IMR-90 (cell line): ENCODE measurements at regions not wholly inside any gene's neighbourhood (a gene's known extent, or its start where the extent isn't known, plus 50 kb on each side); places are given as distances from the start of the nearest gene placed in this dataset.
A peak's percentile ranks its signal among the peaks of the same experiment; 100 is the strongest.

Experiments
- ATAC-seq: fragments of 200-7000 bp; cut with Tn5 transposase; 2 replicates; pipeline ENCODE4 v1.9.1; 2020; ENCODE audit warnings: low read depth, mild to moderate bottlenecking, moderate library complexity
- BruUV-seq: library from RNA; stranded (reverse); fragments of 400-500 nt; replicated peaks from 2 replicates; lab custom pipeline; 2021; lab: Mats Ljungman, UMichigan
- CTCF ChIA-PET: fragments of 300-600 bp; formaldehyde crosslinking; extraction: SDS; loops from one replicate; lab custom pipeline; 2021; ENCODE audit warnings: antibody characterized with exemption; lab: Yijun Ruan, JAX
- POLR2A ChIA-PET: fragments of 300-600 bp; sonication (Branson Sonifier 250); formaldehyde crosslinking; loops from one replicate; lab custom pipeline; 2022; ENCODE audit warnings: antibody characterized with exemption; ENCODE audit not compliant: unreplicated experiment; lab: Charles Lee
- DNase-seq: peaks from one replicate; pipeline ENCODE4 v3.0.0; 2013
- H2AFZ ChIP-seq: replicated peaks from 2 replicates; pipeline ENCODE3; 2013; ENCODE audit warnings: low read length, mild to moderate bottlenecking; ENCODE audit not compliant: poor library complexity
- H2AK5ac ChIP-seq: 2 replicates; pipeline ENCODE4 v1.6.1; 2013; ENCODE audit warnings: low read depth, low read length, inconsistent platforms
- H2AK9ac ChIP-seq: replicated peaks from 2 replicates; pipeline ENCODE3; 2013; ENCODE audit warnings: mild to moderate bottlenecking, low read depth, low read length, moderate library complexity; ENCODE audit not compliant: poor library complexity
- H2BK120ac ChIP-seq: 2 replicates; pipeline ENCODE4 v1.6.1; 2013; ENCODE audit warnings: low read depth, low read length, inconsistent platforms
- H2BK15ac ChIP-seq: 3 replicates; pipeline ENCODE4 v1.6.1; 2013; ENCODE audit warnings: low read depth, low read length, inconsistent platforms
- H2BK20ac ChIP-seq: 2 replicates; pipeline ENCODE4 v1.6.1; 2013; ENCODE audit warnings: low read depth, mild to moderate bottlenecking, inconsistent platforms, low read length, moderate library complexity
- H2BK5ac ChIP-seq: 2 replicates; pipeline ENCODE4 v1.6.1; 2013; ENCODE audit warnings: mild to moderate bottlenecking, low read depth, low read length, inconsistent platforms; ENCODE audit not compliant: poor library complexity, severe bottlenecking
- H3K14ac ChIP-seq: replicated peaks from 2 replicates; pipeline ENCODE4 v1.6.1; 2013; ENCODE audit warnings: low read depth, low read length, inconsistent platforms
- H3K18ac ChIP-seq: 2 replicates; pipeline ENCODE4 v1.6.1; 2013; ENCODE audit warnings: low read depth, low read length, control low read depth
- H3K23ac ChIP-seq: 2 replicates; pipeline ENCODE4 v1.6.1; 2013; ENCODE audit warnings: low read depth, low read length, inconsistent platforms
- H3K27ac ChIP-seq: 2 replicates; pipeline ENCODE4 v1.5.1; 2013; ENCODE audit warnings: mild to moderate bottlenecking, control low read depth, low read length; ENCODE audit not compliant: insufficient read depth
- H3K27me3 ChIP-seq: 2 replicates; pipeline ENCODE4 v1.6.1; 2013; ENCODE audit warnings: low read length; ENCODE audit not compliant: control insufficient read depth, insufficient read depth
- H3K36me3 ChIP-seq: 2 replicates; pipeline ENCODE4 v1.6.1; 2013; ENCODE audit warnings: low read length, mixed read lengths; ENCODE audit not compliant: control insufficient read depth, insufficient read depth
- H3K4ac ChIP-seq: 2 replicates; pipeline ENCODE4 v1.6.1; 2013; ENCODE audit warnings: low read depth, low read length, inconsistent platforms
- H3K4me1 ChIP-seq: 2 replicates; pipeline ENCODE4 v1.6.1; 2013; ENCODE audit warnings: low read length, mixed read lengths; ENCODE audit not compliant: control insufficient read depth, insufficient read depth
- H3K4me2 ChIP-seq: 2 replicates; pipeline ENCODE4 v1.6.1; 2013; ENCODE audit warnings: low read depth, mild to moderate bottlenecking, control low read depth, low read length, moderate library complexity
- H3K4me3 ChIP-seq: 2 replicates; pipeline ENCODE4 v1.5.1; 2013; ENCODE audit warnings: low read depth, mild to moderate bottlenecking, control low read depth, low read length, moderate library complexity; ENCODE audit not compliant: insufficient read depth
- H3K56ac ChIP-seq: 2 replicates; pipeline ENCODE4 v1.6.1; 2013; ENCODE audit warnings: low read length, inconsistent platforms; ENCODE audit not compliant: insufficient read depth; ENCODE audit errors: extremely low read depth
- H3K79me1 ChIP-seq, 2 experiments: 2 replicates each; pipeline ENCODE4 v1.6.1; 2013; ENCODE audit warnings: low read length in 2 of 2, inconsistent platforms in 1 of 2, low read depth in 1 of 2
- H3K9ac ChIP-seq: 2 replicates; pipeline ENCODE4 v1.6.1; 2013; ENCODE audit warnings: low read depth, low read length, control low read depth
- H3K9me1 ChIP-seq: 2 replicates; pipeline ENCODE4 v1.6.1; 2013; ENCODE audit warnings: low read length, inconsistent platforms; ENCODE audit not compliant: insufficient read depth
- H3K9me3 ChIP-seq: 2 replicates; pipeline ENCODE4 v1.6.1; 2013; ENCODE audit warnings: low read length; ENCODE audit not compliant: control insufficient read depth, insufficient read depth
- H4K20me1 ChIP-seq: 2 replicates; pipeline ENCODE4 v1.6.1; 2013; ENCODE audit warnings: low read length, inconsistent platforms; ENCODE audit not compliant: insufficient read depth
- H4K5ac ChIP-seq: 2 replicates; pipeline ENCODE4 v1.6.1; 2013; ENCODE audit warnings: mild to moderate bottlenecking, low read depth, low read length, control low read depth
- H4K8ac ChIP-seq, 2 experiments: 2 replicates each; pipeline ENCODE4 v1.6.1; 2013; ENCODE audit warnings: low read depth in 2 of 2, low read length in 2 of 2, control low read depth in 1 of 2, inconsistent platforms in 1 of 2
- H4K91ac ChIP-seq: 2 replicates; pipeline ENCODE4 v1.6.1; 2013; ENCODE audit warnings: low read depth, low read length, inconsistent platforms; ENCODE audit not compliant: insufficient read depth
- CEBPB ChIP-seq: IDR thresholded peaks from 2 replicates; pipeline ENCODE4 v1.6.1; 2012; ENCODE audit warnings: low read depth, low read length, improper control_type of control experiment
- CHD1 ChIP-seq: IDR thresholded peaks from 2 replicates; pipeline ENCODE4 v1.6.1; 2012; ENCODE audit warnings: low read depth, low read length, improper control_type of control experiment
- FOS ChIP-seq: fragments of 150-350 bp; IDR thresholded peaks from 2 replicates; pipeline ENCODE4 v1.6.1; 2016; ENCODE audit warnings: low read depth, low read length
- MAFK ChIP-seq: IDR thresholded peaks from 2 replicates; pipeline ENCODE4 v1.6.1; 2012; ENCODE audit warnings: low read depth, low read length, improper control_type of control experiment
- MAZ ChIP-seq: IDR thresholded peaks from 2 replicates; pipeline ENCODE4 v1.6.1; 2012; ENCODE audit warnings: low read depth, mild to moderate bottlenecking, low read length, improper control_type of control experiment, moderate library complexity, borderline replicate concordance
- MXI1 ChIP-seq: IDR thresholded peaks from 2 replicates; pipeline ENCODE4 v1.6.1; 2012; ENCODE audit warnings: low read depth, mild to moderate bottlenecking, low read length, moderate library complexity, borderline replicate concordance
- NFE2L2 ChIP-seq: fragments of 150-350 bp; IDR thresholded peaks from 2 replicates; pipeline ENCODE4 v1.6.1; 2016; ENCODE audit warnings: low read depth, mild to moderate bottlenecking, low read length
- POLR2A ChIP-seq: IDR thresholded peaks from 2 replicates; pipeline ENCODE4 v1.6.1; 2012; ENCODE audit warnings: mild to moderate bottlenecking, low read depth, low read length
- RAD21 ChIP-seq: IDR thresholded peaks from 2 replicates; pipeline ENCODE4 v1.6.1; 2012; ENCODE audit warnings: low read length, improper control_type of control experiment
- RCOR1 ChIP-seq: IDR thresholded peaks from 2 replicates; pipeline ENCODE4 v1.6.1; 2012; ENCODE audit warnings: mild to moderate bottlenecking, low read length, improper control_type of control experiment; ENCODE audit not compliant: insufficient replicate concordance
- RFX5 ChIP-seq: IDR thresholded peaks from 2 replicates; pipeline ENCODE4 v1.8.0; 2012; ENCODE audit warnings: low read depth, mild to moderate bottlenecking, low read length, moderate library complexity
- WGBS, 2 experiments: methylation state at CpG; one replicate each; pipeline versions ENCODE4 v1.1.5 to v1.1.7; 2013; ENCODE audit warnings: missing lambda C conversion rate in 2 of 2; ENCODE audit not compliant: insufficient read length in 1 of 2; ENCODE audit errors: extremely low coverage in 2 of 2; 5-methylcytosine and 5-hydroxymethylcytosine counted together
- dilution Hi-C: fragments of 300-500 bp; cut with HindIII; formaldehyde crosslinking; loops from one replicate; pipeline ENCODE4 v1.14.3; 2018; ENCODE audit warnings: low sequenced_read_pairs; ENCODE audit not compliant: unreplicated experiment
- in situ Hi-C: fragments of 300-500 bp; cut with MboI; formaldehyde crosslinking; loops from 3 replicates; pipeline ENCODE4 v1.14.3; 2019; ENCODE audit warnings: low sequenced_read_pairs, inconsistent platforms, mixed read lengths
- intact Hi-C: fragments of 100-400 bp; cut with micrococcal nuclease; formaldehyde crosslinking; loops from 2 replicates; pipeline ENCODE4 v1.10.0; 2022
- TF ChIP-seq, protein P1 (sequence below): fragments of 150-350 bp; IDR thresholded peaks from 2 replicates; pipeline ENCODE4 v1.6.1; 2017; ENCODE audit warnings: mild to moderate bottlenecking, antibody characterized with exemption, low read length, low read depth

DNA sequence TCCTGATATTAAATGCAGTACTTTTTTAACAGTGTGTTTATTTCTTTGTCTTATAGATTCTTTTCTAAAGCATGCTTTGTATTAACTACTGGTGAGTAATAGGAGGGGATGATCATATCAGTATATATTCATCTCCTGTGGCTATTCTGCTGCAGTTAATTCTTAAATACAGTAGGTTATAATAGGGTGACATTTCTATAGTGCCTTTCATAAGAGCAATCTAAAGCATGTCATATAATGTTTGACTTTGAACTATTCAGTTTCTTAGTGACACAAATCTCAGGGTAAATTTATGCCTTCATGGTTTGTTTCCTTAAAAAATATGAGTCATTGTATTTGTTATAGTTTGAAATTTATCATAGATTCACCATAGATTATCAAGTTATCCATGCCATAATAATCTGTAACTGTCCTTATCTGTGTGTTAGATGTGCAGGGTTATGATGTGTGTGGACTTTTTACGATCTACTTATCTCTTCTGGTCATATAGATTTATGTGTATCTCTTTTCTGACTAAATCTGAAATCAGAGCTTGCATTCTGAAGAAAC lies 1019.5 kb downstream of the NR2F1-AS1 start:
- POLR2A ChIA-PET, result no interaction called here
- BruUV-seq, result no TSS peak
- no peak overlapping the region for H2BK120ac ChIP-seq
- H2AK5ac ChIP-seq, result no peak overlapping the region
- no peak overlapping the region for H3K56ac ChIP-seq
- no peak overlapping the region for H4K91ac ChIP-seq
- H4K5ac ChIP-seq, result no peak overlapping the region
- H3K9me1 ChIP-seq, result no peaks in the 10 kb centered on the region
- no peak overlapping the region for H2AK9ac ChIP-seq
- no peak overlapping the region for H3K27ac ChIP-seq
- DNase-seq (peak; percentile 30), ATAC-seq (peak; percentile 50)
- H3K9me3 ChIP-seq, result no peaks in the 10 kb centered on the region
- H2BK15ac ChIP-seq, result no peak overlapping the region
- CTCF ChIA-PET, result no interaction called here
- no peaks in the 10 kb centered on the region for H3K27me3 ChIP-seq
- H3K79me1 ChIP-seq, result no peaks in the 10 kb centered on the region
- peak overlapping the region; percentile 74 for H3K18ac ChIP-seq
- no peak overlapping the region for H2AFZ ChIP-seq
- no peak overlapping the region for H3K9ac ChIP-seq
- no peak overlapping the region for H3K23ac ChIP-seq
- H3K4me2 ChIP-seq, result peak overlapping the region; percentile 10; the same call in 1 of the 2 replicates
- peak overlapping the region; percentile 77 for H2BK5ac ChIP-seq
- H3K4me1 ChIP-seq, result peaks cover 10% of the 10 kb centered on the region
- H4K8ac ChIP-seq, result 0 out of 4 replicates have a peak overlapping the region, but pooled peaks of 1 of the 2 experiments have one; percentile 9
- no peaks in the 10 kb centered on the region for H4K20me1 ChIP-seq
- no CpG with 5 or more reads among the region's 1 CpG for WGBS, 2 experiments
- in situ Hi-C loops, result no loop called here
- no peak overlapping the region for H3K4me3 ChIP-seq
- intact Hi-C loops, result loop anchor here (10.0 kb wide), 1 partner anchor 343 kb away; no protein-coding TSS in a partner anchor
- 0 out of 2 replicates have a peak overlapping the region, but pooled peaks have one; percentile 47 for H3K4ac ChIP-seq
- no peak overlapping the region for H3K14ac ChIP-seq
- H3K36me3 ChIP-seq, result no peaks in the 10 kb centered on the region
- H2BK20ac ChIP-seq, result peak overlapping the region; percentile 14; the same call in 1 of the 2 replicates
- TF ChIP-seq NFE2L2, result no peak
- TF ChIP-seq MAZ, result no peak
- no peak for TF ChIP-seq MXI1
- TF ChIP-seq, protein P1, sequence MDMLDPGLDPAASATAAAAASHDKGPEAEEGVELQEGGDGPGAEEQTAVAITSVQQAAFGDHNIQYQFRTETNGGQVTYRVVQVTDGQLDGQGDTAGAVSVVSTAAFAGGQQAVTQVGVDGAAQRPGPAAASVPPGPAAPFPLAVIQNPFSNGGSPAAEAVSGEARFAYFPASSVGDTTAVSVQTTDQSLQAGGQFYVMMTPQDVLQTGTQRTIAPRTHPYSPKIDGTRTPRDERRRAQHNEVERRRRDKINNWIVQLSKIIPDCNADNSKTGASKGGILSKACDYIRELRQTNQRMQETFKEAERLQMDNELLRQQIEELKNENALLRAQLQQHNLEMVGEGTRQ, result no peak
- TF ChIP-seq RAD21, result no peak
- no peak for TF ChIP-seq RCOR1
- TF ChIP-seq POLR2A, result no peak
- TF ChIP-seq MAFK, result no peak
- TF ChIP-seq RFX5, result no peak
- no peak for TF ChIP-seq CEBPB
- no peak for TF ChIP-seq CHD1
- TF ChIP-seq FOS, result no peak
- dilution Hi-C loops, result no loop called here
